ENCODE measurements at regions not wholly inside any gene's neighbourhood (a gene's known extent, or its start where the extent isn't known, plus 50 kb on each side); places are given as distances from the start of the nearest gene placed in this dataset.

DNA sequence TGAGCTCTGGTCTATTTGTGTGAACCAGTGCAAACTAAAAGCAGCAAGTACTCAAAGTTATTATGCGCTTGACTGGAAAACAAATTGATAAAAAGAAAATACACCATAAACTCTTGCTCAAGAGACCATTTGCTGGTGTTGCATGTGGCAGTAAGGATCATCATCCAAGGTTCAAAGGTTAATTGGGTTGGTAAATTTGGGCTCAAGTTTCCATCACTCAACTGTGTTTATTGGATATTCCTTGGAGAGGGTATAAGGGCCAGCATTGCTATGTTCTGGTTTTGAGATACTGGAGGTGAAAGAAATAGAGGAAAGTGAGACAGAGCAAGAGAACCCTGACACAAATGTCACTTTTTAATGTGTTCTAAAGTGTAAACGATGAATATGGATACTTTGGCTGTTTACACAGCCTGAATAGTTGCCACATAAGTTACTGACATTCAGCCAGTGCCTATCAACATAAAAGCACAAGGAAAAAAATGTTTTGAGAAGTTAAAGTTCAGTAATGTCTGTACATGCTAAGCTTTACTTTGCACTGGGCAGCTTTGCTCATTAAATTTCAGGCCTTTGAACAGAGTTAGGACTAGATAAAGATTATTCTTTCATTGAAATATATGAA lies 736.1 kb downstream of the HDGFL1 start:
- TF ChIP-seq, protein P1, sequence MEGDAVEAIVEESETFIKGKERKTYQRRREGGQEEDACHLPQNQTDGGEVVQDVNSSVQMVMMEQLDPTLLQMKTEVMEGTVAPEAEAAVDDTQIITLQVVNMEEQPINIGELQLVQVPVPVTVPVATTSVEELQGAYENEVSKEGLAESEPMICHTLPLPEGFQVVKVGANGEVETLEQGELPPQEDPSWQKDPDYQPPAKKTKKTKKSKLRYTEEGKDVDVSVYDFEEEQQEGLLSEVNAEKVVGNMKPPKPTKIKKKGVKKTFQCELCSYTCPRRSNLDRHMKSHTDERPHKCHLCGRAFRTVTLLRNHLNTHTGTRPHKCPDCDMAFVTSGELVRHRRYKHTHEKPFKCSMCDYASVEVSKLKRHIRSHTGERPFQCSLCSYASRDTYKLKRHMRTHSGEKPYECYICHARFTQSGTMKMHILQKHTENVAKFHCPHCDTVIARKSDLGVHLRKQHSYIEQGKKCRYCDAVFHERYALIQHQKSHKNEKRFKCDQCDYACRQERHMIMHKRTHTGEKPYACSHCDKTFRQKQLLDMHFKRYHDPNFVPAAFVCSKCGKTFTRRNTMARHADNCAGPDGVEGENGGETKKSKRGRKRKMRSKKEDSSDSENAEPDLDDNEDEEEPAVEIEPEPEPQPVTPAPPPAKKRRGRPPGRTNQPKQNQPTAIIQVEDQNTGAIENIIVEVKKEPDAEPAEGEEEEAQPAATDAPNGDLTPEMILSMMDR (IDR thresholded peaks at IDR 0.05; ENCODE audit: unreplicated experiment), result no peak
- peaks cover 2% of the 10 kb centered on the region for H3K27me3 Mint-ChIP-seq (ENCODE audit: unreplicated experiment)
- H3K4me1 Mint-ChIP-seq (ENCODE audit: unreplicated experiment), result peaks cover 5% of the 10 kb centered on the region
- no peak overlapping the region for H3K4me3 Mint-ChIP-seq (ENCODE audit: unreplicated experiment)
- H3K9me3 Mint-ChIP-seq (ENCODE audit: unreplicated experiment), result no peaks in the 10 kb centered on the region
- DNase-seq (ENCODE audit: low spot score), result no peak
- no peaks in the 10 kb centered on the region for H3K36me3 Mint-ChIP-seq (ENCODE audit: low read depth, unreplicated experiment)
- no peak overlapping the region for H3K27ac Mint-ChIP-seq (ENCODE audit: unreplicated experiment)

DNA sequence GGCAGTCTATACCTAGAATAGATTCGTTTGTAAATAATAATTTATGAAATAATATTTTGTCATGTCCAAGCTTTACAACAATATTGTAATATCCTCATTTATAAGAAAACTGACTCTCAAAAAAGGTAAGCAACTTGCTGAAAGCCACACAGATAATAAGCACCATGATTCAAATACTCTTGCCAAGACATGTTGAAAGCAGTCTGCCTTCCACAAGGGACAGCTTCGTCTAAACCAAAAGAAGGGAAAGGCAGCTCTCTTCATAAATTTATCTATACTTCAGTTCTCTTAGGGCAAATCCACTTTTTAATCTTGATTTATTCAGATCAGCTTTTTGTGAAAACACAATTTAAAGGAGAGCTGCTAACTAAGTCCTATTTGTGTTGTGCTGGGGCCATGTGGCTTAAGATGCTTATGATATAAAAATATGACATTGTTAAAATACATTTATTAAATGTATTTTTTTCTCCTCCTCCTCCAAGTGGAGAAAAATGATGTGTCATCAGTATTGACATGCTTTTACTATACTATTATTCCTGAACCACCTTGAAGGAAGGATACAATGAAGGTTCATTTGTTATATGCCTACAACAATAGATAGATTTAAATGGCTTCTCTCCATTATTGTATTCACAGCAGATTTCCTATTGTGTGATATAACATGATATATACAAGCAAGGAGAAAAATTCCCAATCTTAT lies 737.0 kb downstream of the HDGFL1 start:
- H3K4me1 Mint-ChIP-seq (ENCODE audit: unreplicated experiment), result peaks cover 5% of the 10 kb centered on the region
- no peak overlapping the region for H3K4me3 Mint-ChIP-seq (ENCODE audit: unreplicated experiment)
- H3K27ac Mint-ChIP-seq (ENCODE audit: unreplicated experiment), result no peak overlapping the region
- TF ChIP-seq, protein P1 (IDR thresholded peaks at IDR 0.05; ENCODE audit: unreplicated experiment), result no peak
- no peaks in the 10 kb centered on the region for H3K36me3 Mint-ChIP-seq (ENCODE audit: low read depth, unreplicated experiment)
- H3K9me3 Mint-ChIP-seq (ENCODE audit: unreplicated experiment), result no peaks in the 10 kb centered on the region
- DNase-seq (ENCODE audit: low spot score), result no peak
- peaks cover 2% of the 10 kb centered on the region for H3K27me3 Mint-ChIP-seq (ENCODE audit: unreplicated experiment)

DNA sequence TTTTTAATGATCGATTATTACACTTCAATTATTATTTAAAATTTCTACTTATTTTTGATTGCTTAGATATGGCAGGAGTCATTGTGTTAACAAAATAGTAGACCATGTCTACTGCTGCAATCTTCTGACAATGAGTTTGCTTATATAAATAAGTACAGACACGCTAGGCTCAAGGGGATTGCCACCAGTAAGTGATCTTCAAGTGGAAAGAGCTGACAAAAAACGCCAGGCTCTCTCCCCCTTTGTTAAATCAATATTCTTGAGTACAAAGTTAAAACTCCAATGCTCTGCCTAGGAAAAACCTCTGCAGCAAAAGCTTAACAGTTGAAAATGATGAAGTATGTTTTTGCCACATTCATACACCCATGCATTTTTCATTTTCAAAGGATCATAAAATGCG lies 738.1 kb downstream of the HDGFL1 start:
- Mint-ChIP-seq H3K36me3 (ENCODE audit: low read depth, unreplicated experiment) (no peaks in the 10 kb centered on the region), H3K9me3 (ENCODE audit: unreplicated experiment) (no peaks in the 10 kb centered on the region), H3K27ac (ENCODE audit: unreplicated experiment) (no peak overlapping the region), H3K4me3 (ENCODE audit: unreplicated experiment) (no peak overlapping the region), H3K4me1 (ENCODE audit: unreplicated experiment) (peaks cover 5% of the 10 kb centered on the region), H3K27me3 (ENCODE audit: unreplicated experiment) (peaks cover 2% of the 10 kb centered on the region)
- DNase-seq (ENCODE audit: low spot score), result no peak
- TF ChIP-seq, protein P1 (IDR thresholded peaks at IDR 0.05; ENCODE audit: unreplicated experiment), result no peak

GRCh38 chr6:23308166-23308565 lies 738.8 kb downstream of the HDGFL1 start:
- Mint-ChIP-seq H3K4me3 (ENCODE audit: unreplicated experiment) (no peak overlapping the region), H3K36me3 (ENCODE audit: low read depth, unreplicated experiment) (no peaks in the 10 kb centered on the region), H3K9me3 (ENCODE audit: unreplicated experiment) (no peaks in the 10 kb centered on the region), H3K27ac (ENCODE audit: unreplicated experiment) (no peak overlapping the region), H3K4me1 (ENCODE audit: unreplicated experiment) (peaks cover 5% of the 10 kb centered on the region), H3K27me3 (ENCODE audit: unreplicated experiment) (peaks cover 3% of the 10 kb centered on the region)
- DNase-seq (ENCODE audit: low spot score), result no peak
- TF ChIP-seq, protein P1 (IDR thresholded peaks at IDR 0.05; ENCODE audit: unreplicated experiment), result no peak

DNA sequence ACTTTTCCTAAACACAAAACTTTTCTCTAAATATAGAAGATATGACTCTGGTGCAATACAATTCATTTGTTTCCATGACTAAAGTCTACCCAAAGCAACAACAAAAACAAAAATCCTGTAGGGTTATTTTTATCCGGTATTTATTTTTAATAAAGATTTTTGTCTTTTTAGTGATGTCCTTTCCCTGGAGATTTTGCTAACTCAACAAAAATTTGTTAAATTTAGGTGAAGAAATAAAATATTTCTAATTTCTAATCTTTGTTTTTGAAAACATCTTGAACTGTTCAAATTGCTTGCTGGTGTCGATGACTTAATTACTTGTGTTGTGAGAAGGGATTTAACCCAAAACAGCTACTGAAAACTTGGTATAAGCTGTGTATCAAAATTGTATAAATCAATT lies 741.8 kb downstream of the HDGFL1 start:
- Mint-ChIP-seq H3K4me3 (ENCODE audit: unreplicated experiment) (no peak overlapping the region), H3K27ac (ENCODE audit: unreplicated experiment) (no peak overlapping the region), H3K4me1 (ENCODE audit: unreplicated experiment) (peaks cover 10% of the 10 kb centered on the region), H3K9me3 (ENCODE audit: unreplicated experiment) (no peaks in the 10 kb centered on the region), H3K36me3 (ENCODE audit: low read depth, unreplicated experiment) (no peaks in the 10 kb centered on the region), H3K27me3 (ENCODE audit: unreplicated experiment) (peaks cover 3% of the 10 kb centered on the region)
- TF ChIP-seq, protein P1 (IDR thresholded peaks at IDR 0.05; ENCODE audit: unreplicated experiment), result no peak
- no peak for DNase-seq (ENCODE audit: low spot score)
